ENCODE measurements at regions not wholly inside any gene's neighbourhood (a gene's known extent, or its start where the extent isn't known, plus 50 kb on each side); places are given as distances from the start of the nearest gene placed in this dataset.

DNA sequence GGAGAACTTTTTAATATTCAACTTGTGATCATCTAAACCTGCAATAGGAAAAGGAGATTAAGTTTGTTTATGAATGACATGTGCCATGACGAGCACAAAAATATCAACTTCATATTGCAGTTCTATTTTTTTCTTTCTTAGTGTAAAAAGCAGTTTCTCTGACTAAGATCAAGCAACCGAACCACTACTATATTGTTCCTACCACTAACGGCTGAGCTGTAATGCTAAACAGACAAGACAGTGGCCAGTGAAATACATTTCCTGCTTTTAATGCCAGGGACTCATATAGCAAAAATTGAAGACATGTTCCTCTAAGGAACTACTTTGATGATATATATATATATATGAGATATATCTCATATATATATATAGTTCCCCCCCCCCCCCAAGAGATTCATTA is 1705.6 kb upstream of the TMEFF2 start:
- Histone ChIP-seq H3K36me3 (replicated peaks; ENCODE audit: low read depth, low read length) (no peaks in the 10 kb centered on the region), H3K79me2 (ENCODE audit: low read length) (no peaks in the 10 kb centered on the region), H3K27me3 (ENCODE audit: low read depth, low read length) (no peaks in the 10 kb centered on the region), H2AFZ (ENCODE audit: low read depth, low read length) (no peak overlapping the region), H3K9me3 (ENCODE audit: insufficient read depth, low read length) (no peaks in the 10 kb centered on the region), H3K27ac (ENCODE audit: low read length) (no peak overlapping the region), H3K4me3 (ENCODE audit: low read length) (no peak overlapping the region), H4K20me1 (ENCODE audit: insufficient read depth, low read length) (no peaks in the 10 kb centered on the region), H3K4me1 (ENCODE audit: low read length) (no peaks in the 10 kb centered on the region), H3K4me2 (ENCODE audit: low read length) (no peak overlapping the region), H3K9ac (ENCODE audit: low read length) (no peak overlapping the region)
- no peak for TF ChIP-seq EZH2phosphoT487 (IDR thresholded peaks at IDR 0.05; ENCODE audit: low read depth)
- TF ChIP-seq, protein P1, sequence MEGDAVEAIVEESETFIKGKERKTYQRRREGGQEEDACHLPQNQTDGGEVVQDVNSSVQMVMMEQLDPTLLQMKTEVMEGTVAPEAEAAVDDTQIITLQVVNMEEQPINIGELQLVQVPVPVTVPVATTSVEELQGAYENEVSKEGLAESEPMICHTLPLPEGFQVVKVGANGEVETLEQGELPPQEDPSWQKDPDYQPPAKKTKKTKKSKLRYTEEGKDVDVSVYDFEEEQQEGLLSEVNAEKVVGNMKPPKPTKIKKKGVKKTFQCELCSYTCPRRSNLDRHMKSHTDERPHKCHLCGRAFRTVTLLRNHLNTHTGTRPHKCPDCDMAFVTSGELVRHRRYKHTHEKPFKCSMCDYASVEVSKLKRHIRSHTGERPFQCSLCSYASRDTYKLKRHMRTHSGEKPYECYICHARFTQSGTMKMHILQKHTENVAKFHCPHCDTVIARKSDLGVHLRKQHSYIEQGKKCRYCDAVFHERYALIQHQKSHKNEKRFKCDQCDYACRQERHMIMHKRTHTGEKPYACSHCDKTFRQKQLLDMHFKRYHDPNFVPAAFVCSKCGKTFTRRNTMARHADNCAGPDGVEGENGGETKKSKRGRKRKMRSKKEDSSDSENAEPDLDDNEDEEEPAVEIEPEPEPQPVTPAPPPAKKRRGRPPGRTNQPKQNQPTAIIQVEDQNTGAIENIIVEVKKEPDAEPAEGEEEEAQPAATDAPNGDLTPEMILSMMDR (IDR thresholded peaks at IDR 0.05; ENCODE audit: low read depth, low read length), result no peak

DNA sequence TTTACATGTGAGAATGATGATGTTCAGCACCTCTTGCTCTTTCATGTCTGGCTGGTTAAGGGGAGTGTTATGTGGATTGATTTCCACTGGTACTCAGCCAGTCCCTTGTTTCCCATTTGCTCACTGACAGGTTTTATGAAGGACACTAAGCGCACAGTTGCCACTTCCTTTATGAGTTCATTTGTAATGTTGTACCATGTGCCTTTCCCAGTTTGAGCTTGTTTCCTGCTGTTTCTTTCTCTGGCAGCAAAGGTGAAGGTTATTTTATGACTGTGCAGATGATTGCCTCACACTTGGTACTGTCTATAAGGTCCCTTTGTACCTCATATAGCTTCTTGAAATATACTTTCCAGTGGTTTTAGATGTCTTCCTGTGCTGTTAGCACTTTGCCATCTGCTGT is 1700.5 kb upstream of the TMEFF2 start:
- H3K4me1 ChIP-seq (ENCODE audit: low read length), result peaks cover 10% of the 10 kb centered on the region
- no peaks in the 10 kb centered on the region for H3K27me3 ChIP-seq (ENCODE audit: low read depth, low read length)
- H3K36me3 ChIP-seq (replicated peaks; ENCODE audit: low read depth, low read length), result no peaks in the 10 kb centered on the region
- no peak overlapping the region for H3K4me2 ChIP-seq (ENCODE audit: low read length)
- no peak overlapping the region; the same call in 1 of the 2 replicates for H2AFZ ChIP-seq (ENCODE audit: low read depth, low read length)
- H4K20me1 ChIP-seq (ENCODE audit: insufficient read depth, low read length), result no peaks in the 10 kb centered on the region
- no peaks in the 10 kb centered on the region for H3K79me2 ChIP-seq (ENCODE audit: low read length)
- H3K9ac ChIP-seq (ENCODE audit: low read length), result no peak overlapping the region
- TF ChIP-seq, protein P1 (IDR thresholded peaks at IDR 0.05; ENCODE audit: low read depth, low read length), result no peak
- no peak for TF ChIP-seq EZH2phosphoT487 (IDR thresholded peaks at IDR 0.05; ENCODE audit: low read depth)
- no peak overlapping the region for H3K27ac ChIP-seq (ENCODE audit: low read length)
- H3K4me3 ChIP-seq (ENCODE audit: low read length), result no peak overlapping the region
- H3K9me3 ChIP-seq (ENCODE audit: insufficient read depth, low read length), result no peaks in the 10 kb centered on the region

DNA sequence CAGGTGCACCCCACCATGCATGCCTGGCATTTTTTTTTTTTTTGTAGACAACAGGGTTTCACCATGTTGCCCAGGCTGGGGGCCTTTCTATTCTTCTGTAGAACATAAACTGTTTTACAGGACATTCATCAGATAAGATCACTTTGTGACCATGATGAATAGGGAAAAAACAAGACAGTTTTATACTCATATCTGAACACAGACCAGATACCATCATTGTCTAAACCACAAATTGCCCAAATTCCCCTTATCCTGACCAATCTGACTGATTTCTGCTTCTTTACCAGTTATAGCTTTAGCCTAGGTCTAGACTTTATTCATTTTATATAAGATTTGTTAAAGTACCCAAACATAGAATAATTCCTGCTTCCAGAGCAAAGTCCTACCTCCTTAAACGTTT is 1699.3 kb upstream of the TMEFF2 start:
- Histone ChIP-seq H2AFZ (ENCODE audit: low read depth, low read length) (no peak overlapping the region), H3K4me3 (ENCODE audit: low read length) (no peak overlapping the region), H3K4me2 (ENCODE audit: low read length) (no peak overlapping the region), H3K27ac (ENCODE audit: low read length) (no peak overlapping the region), H4K20me1 (ENCODE audit: insufficient read depth, low read length) (no peaks in the 10 kb centered on the region), H3K9ac (ENCODE audit: low read length) (no peak overlapping the region), H3K4me1 (ENCODE audit: low read length) (peaks cover 10% of the 10 kb centered on the region), H3K36me3 (replicated peaks; ENCODE audit: low read depth, low read length) (no peaks in the 10 kb centered on the region), H3K27me3 (ENCODE audit: low read depth, low read length) (no peaks in the 10 kb centered on the region), H3K79me2 (ENCODE audit: low read length) (no peaks in the 10 kb centered on the region), H3K9me3 (ENCODE audit: insufficient read depth, low read length) (no peaks in the 10 kb centered on the region)
- no peak for TF ChIP-seq EZH2phosphoT487 (IDR thresholded peaks at IDR 0.05; ENCODE audit: low read depth)
- TF ChIP-seq, protein P1 (IDR thresholded peaks at IDR 0.05; ENCODE audit: low read depth, low read length), result no peak

DNA sequence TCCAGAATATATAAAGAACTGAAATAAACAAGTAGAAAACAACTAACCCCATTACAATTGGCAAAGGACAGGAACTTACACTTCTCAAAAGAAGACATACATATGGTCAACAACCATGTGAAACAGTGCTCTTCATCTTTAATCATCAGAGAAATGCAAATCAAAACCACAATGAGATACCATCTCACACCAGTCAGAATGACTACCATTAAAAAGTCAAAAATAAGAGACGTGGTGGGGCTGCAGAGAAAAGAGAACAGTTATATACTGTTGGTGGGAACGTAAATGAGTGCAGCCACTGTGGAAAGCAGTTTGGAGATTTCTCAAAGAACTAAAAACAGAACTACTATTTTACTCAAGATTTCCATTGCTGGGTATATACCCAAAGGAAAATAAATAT is 1696.3 kb upstream of the TMEFF2 start:
- no peaks in the 10 kb centered on the region for H3K36me3 ChIP-seq (replicated peaks; ENCODE audit: low read depth, low read length)
- TF ChIP-seq, protein P1 (IDR thresholded peaks at IDR 0.05; ENCODE audit: low read depth, low read length), result no peak
- no peak for TF ChIP-seq EZH2phosphoT487 (IDR thresholded peaks at IDR 0.05; ENCODE audit: low read depth)
- no peaks in the 10 kb centered on the region for H3K9me3 ChIP-seq (ENCODE audit: insufficient read depth, low read length)

More for the DNA sequence above, 1696.3 kb upstream of the TMEFF2 start:
- Histone ChIP-seq H3K9ac (ENCODE audit: low read length) (no peak overlapping the region), H3K27me3 (ENCODE audit: low read depth, low read length) (no peaks in the 10 kb centered on the region), H2AFZ (ENCODE audit: low read depth, low read length) (no peak overlapping the region; the same call in 1 of the 2 replicates), H3K27ac (ENCODE audit: low read length) (no peak overlapping the region), H3K4me2 (ENCODE audit: low read length) (no peak overlapping the region), H4K20me1 (ENCODE audit: insufficient read depth, low read length) (no peaks in the 10 kb centered on the region), H3K4me1 (ENCODE audit: low read length) (peaks cover 10% of the 10 kb centered on the region), H3K79me2 (ENCODE audit: low read length) (no peaks in the 10 kb centered on the region), H3K4me3 (ENCODE audit: low read length) (no peak overlapping the region)
